AG09309 (cell line): ENCODE measurements at regions not wholly inside any gene's neighbourhood (a gene's known extent, or its start where the extent isn't known, plus 50 kb on each side); places are given as distances from the start of the nearest gene placed in this dataset.
"Not testable (repeated sequence)": the region's sequence is repeated elsewhere in the genome, so short reads cannot be mapped to it uniquely, and the experiment has no call there.

Source experiments
- DNase-seq: peaks from one replicate; pipeline ENCODE4 v3.0.0-alpha.2; 2010; ENCODE audit warnings: low read depth
- H3K4me3 ChIP-seq: 2 replicates; pipeline ENCODE4 v1.5.1; 2011; ENCODE audit warnings: mild to moderate bottlenecking, low read depth, low read length, moderate library complexity; ENCODE audit not compliant: control insufficient read depth
- TF ChIP-seq, protein P1 (sequence below): IDR thresholded peaks from 2 replicates; pipeline ENCODE4 v1.5.1; 2011; ENCODE audit warnings: mild to moderate bottlenecking, low read depth, low read length, inconsistent platforms; ENCODE audit not compliant: insufficient read depth, control insufficient read depth; ENCODE audit errors: missing control alignments

- TF ChIP-seq, protein P1, sequence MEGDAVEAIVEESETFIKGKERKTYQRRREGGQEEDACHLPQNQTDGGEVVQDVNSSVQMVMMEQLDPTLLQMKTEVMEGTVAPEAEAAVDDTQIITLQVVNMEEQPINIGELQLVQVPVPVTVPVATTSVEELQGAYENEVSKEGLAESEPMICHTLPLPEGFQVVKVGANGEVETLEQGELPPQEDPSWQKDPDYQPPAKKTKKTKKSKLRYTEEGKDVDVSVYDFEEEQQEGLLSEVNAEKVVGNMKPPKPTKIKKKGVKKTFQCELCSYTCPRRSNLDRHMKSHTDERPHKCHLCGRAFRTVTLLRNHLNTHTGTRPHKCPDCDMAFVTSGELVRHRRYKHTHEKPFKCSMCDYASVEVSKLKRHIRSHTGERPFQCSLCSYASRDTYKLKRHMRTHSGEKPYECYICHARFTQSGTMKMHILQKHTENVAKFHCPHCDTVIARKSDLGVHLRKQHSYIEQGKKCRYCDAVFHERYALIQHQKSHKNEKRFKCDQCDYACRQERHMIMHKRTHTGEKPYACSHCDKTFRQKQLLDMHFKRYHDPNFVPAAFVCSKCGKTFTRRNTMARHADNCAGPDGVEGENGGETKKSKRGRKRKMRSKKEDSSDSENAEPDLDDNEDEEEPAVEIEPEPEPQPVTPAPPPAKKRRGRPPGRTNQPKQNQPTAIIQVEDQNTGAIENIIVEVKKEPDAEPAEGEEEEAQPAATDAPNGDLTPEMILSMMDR = no peak
- DNase-seq = no peak
Observed at GRCh38 chr2:16057661-16058060, 117.3 kb downstream of the MYCN start.

GRCh38 chr2:16055848-16056580 is 115.7 kb downstream of the MYCN start:
- no peak overlapping the region for H3K4me3 ChIP-seq
- TF ChIP-seq, protein P1 = no peak
- DNase-seq = no peak

More at GRCh38 chr2:16057661-16058060, 117.3 kb downstream of the MYCN start:
- no peak overlapping the region for H3K4me3 ChIP-seq

DNA sequence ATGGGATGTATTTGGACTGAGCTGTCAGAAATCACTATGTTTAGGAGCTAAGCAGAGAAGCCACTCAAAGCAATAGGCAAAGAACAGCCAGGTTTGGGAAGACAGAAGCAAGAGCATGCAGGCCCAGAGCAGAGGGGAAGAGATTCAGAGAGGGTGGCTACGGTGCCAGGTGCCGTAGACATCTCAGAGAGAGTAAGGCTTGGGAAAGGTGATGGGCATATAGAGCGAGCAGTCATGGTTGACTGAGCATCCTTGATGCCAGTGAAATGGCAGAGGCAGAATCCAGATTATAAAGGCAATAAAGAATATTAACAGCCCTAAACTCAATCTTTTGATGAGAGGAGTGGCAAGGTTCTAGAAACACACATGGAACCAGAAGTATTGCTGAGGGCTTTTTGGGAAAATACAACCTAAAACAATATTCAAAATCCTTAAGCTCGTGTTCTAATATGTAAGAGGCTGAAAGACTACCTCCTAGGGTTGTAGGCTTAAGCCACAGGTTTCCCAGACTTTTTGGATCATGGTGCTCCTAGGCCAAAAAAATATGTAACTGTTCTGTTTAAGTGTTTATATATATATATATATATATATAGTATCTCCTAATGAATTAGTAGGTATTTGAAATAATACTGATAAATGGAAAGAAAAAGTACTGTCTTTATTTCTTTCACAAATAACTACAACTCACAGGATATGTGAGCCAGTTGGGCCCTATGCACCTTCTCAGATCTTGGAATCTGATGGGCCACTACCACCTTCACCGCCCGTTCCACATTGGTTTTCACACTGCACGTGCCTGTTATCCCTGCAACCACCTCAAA is 113.3 kb downstream of the MYCN start:
- DNase-seq = no peak

DNA sequence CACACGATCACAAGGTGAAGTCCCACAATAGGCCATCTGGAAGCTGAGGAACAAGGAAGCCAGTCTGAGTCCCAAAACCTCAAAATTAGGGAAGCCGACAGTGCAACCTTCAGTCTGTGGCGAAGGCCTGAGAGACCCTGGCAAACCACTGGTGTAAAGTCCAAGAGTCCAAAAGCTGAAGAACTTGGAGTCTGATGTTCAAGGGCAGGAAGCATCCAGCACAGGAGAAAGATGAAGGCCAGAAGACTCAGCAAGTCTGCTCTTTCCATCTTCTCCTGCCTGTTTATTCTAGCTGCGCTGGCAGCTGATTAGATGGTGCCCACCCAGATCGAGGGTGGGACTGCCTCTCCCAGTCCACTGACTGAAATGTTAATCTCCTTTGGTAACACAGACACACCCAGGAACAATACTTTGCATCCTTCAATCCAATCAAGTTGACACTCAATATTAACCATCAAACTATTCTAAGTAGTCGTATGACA is 112.3 kb downstream of the MYCN start:
- H3K4me3 ChIP-seq, DNase-seq: not testable (repeated sequence)

More for the DNA sequence above, 113.3 kb downstream of the MYCN start:
- TF ChIP-seq, protein P1 = no peak
- no peak overlapping the region for H3K4me3 ChIP-seq

- no peak overlapping the region for H3K4me3 ChIP-seq
- TF ChIP-seq, protein P1 = no peak
- DNase-seq = no peak
Observed at GRCh38 chr2:16051841-16052564, 111.7 kb downstream of the MYCN start.

DNA sequence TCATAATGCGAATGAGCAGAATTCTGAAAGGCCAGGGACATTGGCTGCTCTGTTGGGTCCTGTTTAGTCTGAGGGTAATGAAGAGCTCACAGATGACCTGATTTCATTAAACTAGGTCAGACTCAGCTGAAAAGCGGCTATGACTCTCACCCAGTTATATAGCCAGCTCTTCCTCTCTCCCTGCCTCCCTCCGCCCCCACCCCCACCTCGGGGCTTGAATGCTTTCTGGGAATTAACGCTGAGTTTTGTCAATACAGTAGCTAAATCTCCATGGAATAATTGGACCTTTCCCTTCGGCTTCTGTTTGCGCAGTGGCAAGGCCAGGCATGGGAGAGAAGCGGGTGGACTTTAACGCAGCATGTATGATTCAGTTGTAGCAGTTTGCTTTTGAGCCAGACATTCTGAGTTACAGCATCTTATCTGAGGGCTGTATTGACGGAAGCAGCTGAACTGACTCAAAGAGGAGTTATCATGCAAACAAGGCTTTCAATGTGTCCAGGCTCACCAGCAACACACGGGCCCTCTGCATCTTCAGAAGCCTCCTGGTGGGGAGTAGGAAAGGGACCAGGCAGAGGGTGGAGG is 110.6 kb downstream of the MYCN start:
- no peak overlapping the region for H3K4me3 ChIP-seq
- DNase-seq = no peak
- TF ChIP-seq, protein P1 = no peak
